Uterus (tissue), 2 donors: ENCODE measurements at regions not wholly inside any gene's neighbourhood (a gene's known extent, or its start where the extent isn't known, plus 50 kb on each side); places are given as distances from the start of the nearest gene placed in this dataset.

ENCODE experiments used
- POLR2A ChIP-seq, 2 donors: fragments of 450-650 bp; IDR thresholded peaks; one replicate each; pipeline ENCODE4 v1.6.1; 2016; ENCODE audit warnings: antibody characterized with exemption in 2 of 2, mild to moderate bottlenecking in 1 of 2, moderate library complexity in 1 of 2
- TF ChIP-seq, protein P1 (sequence below), 4 experiments: fragments of 200-600 bp in 2 of 4; fragments of 450-650 bp in 2 of 4; sonication (generic) in 2 of 4; IDR thresholded peaks; one replicate each; pipeline ENCODE4 v1.5.1; 2016 to 2019; ENCODE audit warnings: antibody characterized with exemption in 4 of 4, mild to moderate bottlenecking in 2 of 4, moderate library complexity in 1 of 4

DNA sequence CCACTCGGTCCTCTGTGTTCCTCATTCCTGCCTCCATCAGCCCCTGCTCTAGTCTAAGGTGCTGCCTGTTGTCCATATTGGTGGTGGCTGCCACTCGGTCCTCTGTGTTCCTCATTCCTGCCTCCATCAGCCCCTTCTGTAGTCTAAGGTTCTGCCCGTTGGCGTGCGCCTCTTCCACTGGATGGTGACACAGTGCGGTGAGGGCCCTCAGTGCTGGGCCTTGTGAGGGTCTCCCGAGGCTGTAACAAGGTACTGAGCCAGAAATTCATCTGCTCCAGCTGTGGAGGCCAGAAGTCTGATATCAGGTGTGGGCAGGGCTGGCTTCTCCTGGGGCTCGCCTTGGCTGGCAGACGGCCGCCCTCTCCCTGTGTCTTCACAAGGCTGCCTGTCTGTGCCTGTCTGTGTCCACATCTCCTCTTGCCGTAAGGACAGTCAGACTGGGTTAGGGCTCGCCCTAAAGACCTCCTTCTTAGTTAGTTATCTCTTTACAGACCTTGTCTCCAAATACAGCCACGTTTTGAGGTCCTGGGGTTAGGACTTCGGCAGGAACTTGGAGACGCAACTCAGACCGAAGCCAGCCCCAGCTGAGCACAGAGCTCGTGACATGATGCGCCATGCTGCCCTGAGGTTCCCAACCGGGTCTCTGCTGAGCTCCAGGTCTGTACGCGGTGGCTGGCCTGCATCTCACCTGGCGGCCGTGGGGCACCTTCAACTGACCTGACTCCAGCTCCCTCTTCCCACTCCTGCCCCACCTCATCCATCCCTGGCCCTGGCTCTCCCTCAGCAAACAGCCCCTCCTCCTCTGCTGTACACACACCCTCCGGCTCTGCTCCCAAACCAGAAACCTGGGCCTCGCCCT is 181.4 kb upstream of the SHH start:
- TF ChIP-seq, protein P1, sequence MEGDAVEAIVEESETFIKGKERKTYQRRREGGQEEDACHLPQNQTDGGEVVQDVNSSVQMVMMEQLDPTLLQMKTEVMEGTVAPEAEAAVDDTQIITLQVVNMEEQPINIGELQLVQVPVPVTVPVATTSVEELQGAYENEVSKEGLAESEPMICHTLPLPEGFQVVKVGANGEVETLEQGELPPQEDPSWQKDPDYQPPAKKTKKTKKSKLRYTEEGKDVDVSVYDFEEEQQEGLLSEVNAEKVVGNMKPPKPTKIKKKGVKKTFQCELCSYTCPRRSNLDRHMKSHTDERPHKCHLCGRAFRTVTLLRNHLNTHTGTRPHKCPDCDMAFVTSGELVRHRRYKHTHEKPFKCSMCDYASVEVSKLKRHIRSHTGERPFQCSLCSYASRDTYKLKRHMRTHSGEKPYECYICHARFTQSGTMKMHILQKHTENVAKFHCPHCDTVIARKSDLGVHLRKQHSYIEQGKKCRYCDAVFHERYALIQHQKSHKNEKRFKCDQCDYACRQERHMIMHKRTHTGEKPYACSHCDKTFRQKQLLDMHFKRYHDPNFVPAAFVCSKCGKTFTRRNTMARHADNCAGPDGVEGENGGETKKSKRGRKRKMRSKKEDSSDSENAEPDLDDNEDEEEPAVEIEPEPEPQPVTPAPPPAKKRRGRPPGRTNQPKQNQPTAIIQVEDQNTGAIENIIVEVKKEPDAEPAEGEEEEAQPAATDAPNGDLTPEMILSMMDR (IDR thresholded peaks at IDR 0.05) = no peak
- no peak for TF ChIP-seq POLR2A (IDR thresholded peaks at IDR 0.05)
